Head of caudate nucleus (tissue), 42 donors: ENCODE measurements at regions not wholly inside any gene's neighbourhood (a gene's known extent, or its start where the extent isn't known, plus 50 kb on each side); places are given as distances from the start of the nearest gene placed in this dataset.
"Not testable (repeated sequence)": the region's sequence is repeated elsewhere in the genome, so short reads cannot be mapped to it uniquely, and the experiment has no call there.

Experiments
- DNase-seq, 42 donors: peaks; one replicate each; pipeline versions ENCODE4 v3.0.0 to v3.0.0-alpha.2; 2020 to 2021; ENCODE audit warnings: mixed read lengths in 7 of 42
- intact Hi-C: fragments of 100-400 bp; cut with DNase I; formaldehyde crosslinking; loops from one replicate; pipeline ENCODE4 v1.15.0; 2022

GRCh38 chr3:132987396-132987795 is 50.8 kb upstream of the TMEM108 start:
- intact Hi-C loops = no loop called here
- DNase-seq = no peak

DNA sequence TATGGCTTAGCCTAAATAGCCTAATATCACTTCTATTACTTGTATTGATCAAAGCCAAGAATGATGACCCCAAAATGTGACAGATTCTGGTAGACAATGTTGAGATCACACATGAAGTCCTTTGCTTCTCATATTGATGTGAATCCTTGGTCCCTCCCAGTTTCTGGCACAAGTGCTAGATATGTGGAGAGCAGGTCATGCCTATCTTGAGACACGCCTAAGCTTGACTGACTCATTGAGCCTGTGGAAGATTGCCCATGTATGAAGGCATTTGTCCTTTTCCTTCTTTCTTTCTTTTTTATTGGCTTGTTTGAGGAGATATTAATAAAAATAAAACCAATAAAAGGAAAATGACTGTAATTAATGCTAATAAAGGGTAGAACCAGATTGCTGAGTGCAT is 54.0 kb upstream of the TMEM108 start:
- intact Hi-C loops = no loop called here
- DNase-seq = no peak

DNA sequence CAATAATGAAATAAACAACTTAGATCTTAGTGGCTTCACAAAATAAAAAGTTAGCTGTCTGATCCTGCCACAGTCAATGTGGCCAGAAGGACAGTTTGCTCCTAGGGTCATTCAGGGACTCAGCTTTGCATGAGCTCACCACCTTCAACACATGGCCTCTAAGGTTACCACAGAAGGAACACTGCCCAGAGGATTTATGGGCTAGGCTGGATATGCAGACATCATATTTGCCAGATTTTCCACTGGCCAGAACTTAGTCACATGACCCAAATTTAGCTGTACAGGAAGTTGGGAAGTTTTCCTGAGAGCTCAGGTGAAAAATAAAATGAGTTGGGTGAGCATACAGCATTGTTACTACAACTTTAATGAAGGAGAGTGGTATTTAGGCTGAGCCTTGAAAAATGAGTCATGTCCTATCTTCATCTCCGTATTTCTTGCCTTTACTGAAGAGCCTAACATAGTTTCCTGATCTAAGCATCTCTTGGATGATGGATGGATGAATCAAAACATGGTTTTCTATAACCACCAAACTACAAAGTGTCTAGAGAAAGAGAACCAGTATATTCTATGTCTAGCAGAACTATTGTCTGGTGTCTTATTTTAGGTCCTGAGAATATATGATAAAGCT is 54.9 kb upstream of the TMEM108 start:
- intact Hi-C loops = no loop called here
- no peak for DNase-seq

GRCh38 chr3:132981719-132982118 is 56.5 kb upstream of the TMEM108 start:
- intact Hi-C loops = no loop called here
- DNase-seq = no peak

DNA sequence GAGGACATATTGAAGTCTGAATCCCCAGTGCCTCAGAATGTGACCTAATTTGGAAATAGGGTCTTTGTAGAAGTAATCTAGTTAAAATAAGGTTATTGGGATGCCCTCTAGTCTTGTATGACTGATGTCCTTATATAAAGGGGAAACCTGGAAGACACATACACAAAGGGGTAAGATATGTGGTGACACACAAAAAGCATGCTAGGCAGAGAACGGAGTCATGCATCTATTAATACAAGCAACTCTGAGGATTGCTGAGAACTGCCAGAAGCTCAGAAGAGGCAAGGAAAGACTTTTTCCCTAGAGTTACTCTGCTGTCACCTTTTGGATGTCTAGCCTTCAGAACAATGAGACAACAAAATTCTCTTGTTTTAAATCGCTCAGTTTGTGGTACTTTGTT is 58.1 kb upstream of the TMEM108 start:
- DNase-seq = no peak
- intact Hi-C loops = no loop called here

DNA sequence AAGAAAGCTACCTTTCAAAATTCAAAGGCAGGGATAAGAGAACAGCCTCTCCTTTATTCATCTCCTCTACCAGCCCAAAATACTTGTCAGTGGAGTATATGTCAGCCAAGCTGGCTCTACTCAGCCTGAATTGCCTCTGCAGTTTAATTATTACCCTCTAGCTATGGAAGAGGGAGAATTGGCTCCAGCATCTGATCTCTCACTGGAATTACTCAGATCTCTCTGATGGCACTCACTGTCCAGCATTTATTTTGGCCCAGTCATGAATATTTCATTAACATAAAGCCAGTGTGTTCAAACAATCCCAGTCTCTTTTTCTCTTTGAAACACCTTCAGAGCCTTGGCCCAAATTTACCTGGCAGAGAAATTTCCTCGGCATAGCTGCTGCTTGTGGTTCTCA is 58.6 kb upstream of the TMEM108 start:
- DNase-seq = no peak
- intact Hi-C loops = no loop called here

DNA sequence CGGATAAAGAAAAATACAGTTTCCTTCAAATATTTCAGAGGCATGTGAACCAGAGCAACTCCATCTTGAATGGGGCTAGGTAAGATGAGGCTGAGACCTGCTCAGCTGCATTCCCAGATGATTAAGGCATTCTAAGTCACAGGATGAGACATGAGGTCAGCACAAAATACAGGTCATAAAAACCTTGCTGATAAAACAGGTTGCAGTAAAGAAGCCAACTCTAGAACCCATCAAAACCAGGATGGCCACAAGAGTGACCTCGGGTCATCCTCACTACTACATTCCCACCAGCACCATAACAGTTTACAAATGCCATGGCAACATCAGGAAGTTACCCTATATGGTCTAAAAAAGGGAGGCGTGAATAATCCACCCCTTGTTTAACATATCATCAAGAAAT is 59.2 kb upstream of the TMEM108 start:
- intact Hi-C loops, DNase-seq: not testable (repeated sequence)

GRCh38 chr3:132978464-132978863 is 59.7 kb upstream of the TMEM108 start:
- intact Hi-C loops = no loop called here
- DNase-seq = no peak

- intact Hi-C loops = no loop called here
- DNase-seq = no peak
Observed at GRCh38 chr3:132974097-132974496, 64.1 kb upstream of the TMEM108 start.

DNA sequence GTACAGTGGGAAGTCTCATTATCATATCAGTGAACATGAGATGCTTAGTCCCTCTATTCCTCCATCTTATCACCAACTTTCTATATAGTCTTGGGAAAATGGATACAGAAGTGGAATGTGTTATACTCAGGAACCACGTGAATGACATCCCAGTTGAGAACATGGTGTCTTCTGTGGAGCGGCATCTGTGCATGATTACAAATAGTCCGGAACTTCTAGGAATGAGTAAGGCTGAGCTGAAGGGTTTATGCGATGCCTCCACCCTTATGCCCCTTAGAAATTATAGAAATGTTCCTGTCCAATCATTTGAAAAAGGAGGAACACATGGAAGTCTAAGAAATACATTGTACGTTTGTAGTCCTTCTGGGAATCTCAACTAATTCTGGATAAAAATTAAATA is 64.8 kb upstream of the TMEM108 start:
- no peak for DNase-seq
- intact Hi-C loops = no loop called here

- no peak for DNase-seq
- intact Hi-C loops = no loop called here
Observed at GRCh38 chr3:132972333-132972732, 65.9 kb upstream of the TMEM108 start.

DNA sequence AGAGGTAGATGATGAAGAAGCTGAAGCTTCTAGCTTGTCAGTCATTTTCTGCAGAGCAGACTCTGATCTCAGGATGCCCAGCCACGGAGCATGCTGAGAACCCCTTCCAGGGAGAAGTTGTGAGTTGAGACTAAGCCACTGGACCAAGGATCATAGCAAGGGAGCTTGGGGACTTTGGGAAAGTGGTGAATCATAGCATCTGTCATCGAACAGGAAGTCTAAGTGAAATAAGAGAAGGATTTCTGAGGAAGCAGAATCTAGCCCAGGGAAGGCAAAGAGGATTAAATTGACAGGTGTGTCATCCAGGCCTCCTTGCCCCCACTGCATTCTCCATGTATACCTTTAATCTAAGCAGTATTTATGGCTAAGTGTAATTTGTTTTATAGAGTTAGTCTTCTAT is 71.8 kb upstream of the TMEM108 start:
- intact Hi-C loops = no loop called here

DNA sequence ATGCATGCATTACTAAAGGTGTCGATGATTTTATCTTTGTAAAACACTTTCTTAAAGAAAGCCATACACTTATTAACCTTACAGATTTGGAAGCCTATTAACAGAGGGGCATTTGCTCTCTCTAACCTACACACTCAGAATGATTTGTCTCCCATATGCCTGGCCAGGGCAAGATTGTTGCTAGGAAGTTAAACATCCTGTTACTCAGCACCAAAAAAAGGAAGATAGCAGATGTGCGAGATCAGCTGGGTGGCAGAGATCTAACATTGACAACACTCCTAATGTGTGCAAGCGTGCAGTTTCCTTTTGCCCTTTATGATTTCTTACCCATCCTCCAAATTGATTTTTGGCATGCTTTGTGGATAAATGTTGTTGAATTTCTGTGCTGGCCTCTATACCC is 73.9 kb upstream of the TMEM108 start:
- DNase-seq = no peak
- intact Hi-C loops = no loop called here

More for the DNA sequence above, 71.8 kb upstream of the TMEM108 start:
- no peak for DNase-seq

GRCh38 chr3:132963786-132964185 is 74.4 kb upstream of the TMEM108 start:
- DNase-seq = no peak
- intact Hi-C loops = no loop called here

DNA sequence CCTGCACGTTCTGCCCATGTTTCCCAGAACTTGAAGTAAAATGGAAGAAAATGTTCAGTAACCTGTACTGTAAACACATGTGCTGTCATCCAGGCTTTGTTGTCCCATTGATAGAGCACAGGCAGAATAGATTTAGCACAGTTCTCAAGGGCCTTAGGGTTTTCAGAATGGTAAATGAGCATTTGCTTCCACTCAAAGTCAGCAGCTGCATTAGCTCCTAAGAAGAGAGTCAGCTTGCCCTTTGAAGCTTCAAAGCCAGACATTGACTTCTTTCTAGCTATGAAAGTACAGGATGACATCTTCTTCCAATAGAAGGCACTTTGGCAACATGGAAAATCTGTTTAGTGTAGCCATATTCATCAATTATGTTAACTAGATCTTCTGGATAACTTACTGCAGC is 76.2 kb upstream of the TMEM108 start:
- intact Hi-C loops = no loop called here
- no peak for DNase-seq

GRCh38 chr3:132953683-132954082 is 84.5 kb upstream of the TMEM108 start:
- intact Hi-C loops = no loop called here

DNA sequence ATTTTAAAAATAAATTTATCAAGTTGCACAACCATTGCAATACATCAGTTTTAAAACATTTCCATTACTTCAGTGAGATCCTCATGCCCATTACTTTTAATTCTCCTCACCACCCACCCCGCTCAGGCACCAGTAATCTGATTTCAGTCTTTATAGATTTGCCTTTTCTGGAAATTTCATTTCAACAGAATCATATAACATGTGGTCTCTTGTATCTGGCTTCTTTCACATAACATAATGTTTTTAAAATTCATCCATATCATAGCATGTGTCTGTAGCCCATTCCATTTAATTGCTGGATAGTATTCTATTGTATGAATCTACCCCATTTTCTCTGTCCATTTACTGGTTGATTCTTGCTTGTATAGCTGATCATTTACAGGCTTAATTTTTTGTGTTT is 110.3 kb upstream of the TMEM108 start:
- intact Hi-C loops = no loop called here

More at GRCh38 chr3:132953683-132954082, 84.5 kb upstream of the TMEM108 start:
- no peak for DNase-seq

DNA sequence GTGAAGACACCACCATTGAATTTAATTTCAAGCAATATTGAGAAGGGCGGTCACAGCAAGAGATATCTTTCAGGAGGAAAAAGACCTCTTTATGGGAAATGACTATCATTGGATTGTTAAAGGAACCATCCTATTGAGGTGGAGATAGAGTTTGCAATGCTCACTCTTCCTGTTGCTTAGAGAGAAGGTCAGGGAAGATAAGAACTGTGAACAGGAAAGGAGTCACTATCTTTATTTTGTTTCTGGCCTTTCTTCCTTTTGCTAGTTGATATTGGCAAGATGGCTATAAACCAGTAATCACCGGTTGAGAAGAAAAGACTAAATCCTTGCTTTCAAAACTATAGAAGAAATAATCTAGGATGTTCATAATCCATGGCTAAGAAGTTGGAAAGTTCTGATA is 112.1 kb upstream of the TMEM108 start:
- intact Hi-C loops = no loop called here
- DNase-seq = no peak

More for the DNA sequence above, 110.3 kb upstream of the TMEM108 start:
- DNase-seq = no peak

DNA sequence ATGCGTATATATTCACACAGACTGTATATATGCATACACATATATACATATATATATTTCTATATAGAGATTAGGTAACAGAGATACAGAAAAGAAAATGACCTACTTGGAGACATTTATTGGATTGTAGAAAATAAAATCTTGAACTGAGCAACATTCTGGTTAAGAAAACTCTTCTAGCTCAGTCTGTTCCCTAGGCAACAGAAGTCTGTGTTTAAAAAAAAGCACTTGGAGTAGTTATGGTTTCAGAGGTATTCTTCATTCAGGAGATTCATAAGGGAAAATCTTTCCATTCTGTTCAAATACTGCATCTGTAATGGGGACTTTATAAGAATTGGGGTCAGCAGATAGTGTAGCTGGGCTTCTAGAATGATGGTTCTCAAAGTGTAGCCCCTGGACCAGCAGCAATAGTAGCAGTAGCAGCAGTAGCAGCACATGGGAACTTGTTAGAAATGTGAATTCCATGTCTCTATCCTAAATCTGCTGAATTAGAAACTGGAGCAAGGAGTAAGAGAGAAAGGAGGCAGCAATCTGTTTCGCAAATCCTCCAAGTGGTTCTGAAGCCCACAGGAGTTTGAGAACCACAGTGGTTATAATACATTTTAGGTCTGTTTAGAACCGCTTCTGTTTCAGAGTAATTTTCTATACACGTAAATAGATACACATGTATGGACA is 112.8 kb upstream of the TMEM108 start:
- intact Hi-C loops = no loop called here

GRCh38 chr3:132916096-132916495 is 122.1 kb upstream of the TMEM108 start:
- intact Hi-C loops = no loop called here
- DNase-seq = no peak

More for the DNA sequence above, 112.8 kb upstream of the TMEM108 start:
- no peak for DNase-seq

DNA sequence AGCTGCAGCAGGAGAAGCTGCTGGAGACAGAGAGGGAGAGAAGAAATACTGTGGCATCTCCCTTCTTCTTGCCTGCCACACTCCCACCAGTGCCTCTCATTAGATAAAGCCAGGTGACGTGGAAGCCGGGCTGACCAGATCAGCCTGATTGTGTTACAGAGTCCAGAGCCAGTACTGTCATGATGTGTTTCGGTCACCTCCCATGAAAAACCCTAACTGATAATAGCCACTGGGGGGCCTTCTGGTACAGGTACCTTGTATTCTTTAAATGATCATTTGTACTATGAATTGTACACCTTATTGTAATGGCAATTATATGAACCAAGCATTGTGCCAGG is 125.8 kb upstream of the TMEM108 start:
- intact Hi-C loops = no loop called here
- DNase-seq = no peak
